Left cardiac atrium (tissue), 4 donors: ENCODE measurements at regions not wholly inside any gene's neighbourhood (a gene's known extent, or its start where the extent isn't known, plus 50 kb on each side); places are given as distances from the start of the nearest gene placed in this dataset.

Source experiments
- ATAC-seq, 2 donors: fragments of 200-7000 bp; cut with Tn5 transposase; one replicate each; pipeline ENCODE4 v1.9.1; 2020; ENCODE audit warnings: mild to moderate bottlenecking in 2 of 2, moderate library complexity in 2 of 2
- DNase-seq: peaks from one replicate; pipeline ENCODE4 v3.0.0-alpha.2; 2020
- intact Hi-C, 2 donors: fragments of 100-400 bp; cut with DNase I; formaldehyde crosslinking; loops; one replicate each; pipeline versions ENCODE4 v1.14.1 to v1.15.1; 2022 to 2023
- donor health status: DM: no; HTN: yes; CAD: no.
- donor health status: DM: no; HTN: yes; CAD: no; lungs with severe emphysema.
- donor health status: DM: yes; HTN: yes; CAD: no.
- donor health status: Dilated cardiomyopathy.

GRCh38 chr14:100955201-100955600, 51.7 kb upstream of the RTL1 start:
- intact Hi-C loops: no loop called here
- DNase-seq: no peak
- no peak for ATAC-seq

- intact Hi-C loops: no loop called here
- DNase-seq (no peak), ATAC-seq (no peak)
Observed at GRCh38 chr14:100962494-100962893, 59.0 kb upstream of the RTL1 start.

- no peak for ATAC-seq
Observed at GRCh38 chr14:100965296-100965695, 61.8 kb upstream of the RTL1 start.

GRCh38 chr14:100967178-100967577, 63.7 kb upstream of the RTL1 start:
- ATAC-seq (no peak), DNase-seq (no peak)
- intact Hi-C loops: no loop called here

More at GRCh38 chr14:100965296-100965695, 61.8 kb upstream of the RTL1 start:
- intact Hi-C loops: no loop called here
- DNase-seq: no peak

- ATAC-seq (no peak), DNase-seq (no peak)
- intact Hi-C loops: no loop called here
Observed at GRCh38 chr14:100967930-100968329, 64.4 kb upstream of the RTL1 start.

GRCh38 chr14:100972118-100972897, 68.8 kb upstream of the RTL1 start:
- ATAC-seq: no peak
- no peak for DNase-seq
- intact Hi-C loops: no loop called here

GRCh38 chr14:100975671-100976070, 72.1 kb upstream of the RTL1 start:
- ATAC-seq: no peak
- DNase-seq: no peak
- intact Hi-C loops: no loop called here

GRCh38 chr14:100979079-100979478, 75.6 kb upstream of the RTL1 start:
- no peak for DNase-seq
- intact Hi-C loops: no loop called here
- no peak for ATAC-seq

- intact Hi-C loops: no loop called here
- ATAC-seq: no peak
Observed at GRCh38 chr14:100979780-100980179, 76.3 kb upstream of the RTL1 start.

GRCh38 chr14:100980823-100981222, 77.3 kb upstream of the RTL1 start:
- ATAC-seq (no peak), DNase-seq (no peak)
- intact Hi-C loops: no loop called here

More at GRCh38 chr14:100979780-100980179, 76.3 kb upstream of the RTL1 start:
- no peak for DNase-seq

GRCh38 chr14:100981809-100982208, 78.3 kb upstream of the RTL1 start:
- DNase-seq (no peak), ATAC-seq (no peak)
- intact Hi-C loops: no loop called here

- intact Hi-C loops: no loop called here
- no peak for ATAC-seq
- no peak for DNase-seq
Observed at GRCh38 chr14:100982353-100982752, 78.8 kb upstream of the RTL1 start.

- ATAC-seq: no peak
- intact Hi-C loops: no loop called here
- DNase-seq: no peak
Observed at GRCh38 chr14:100982762-100983161, 79.2 kb upstream of the RTL1 start.

GRCh38 chr14:100983710-100984109, 80.2 kb upstream of the RTL1 start:
- intact Hi-C loops: no loop called here
- ATAC-seq (no peak), DNase-seq (no peak)

- DNase-seq (no peak), ATAC-seq (no peak)
- intact Hi-C loops: no loop called here
Observed at GRCh38 chr14:100988011-100988410, 84.5 kb upstream of the RTL1 start.

- no peak for ATAC-seq
- intact Hi-C loops: no loop called here
- DNase-seq: no peak
Observed at GRCh38 chr14:100988411-100988900, 84.9 kb upstream of the RTL1 start.

GRCh38 chr14:100988956-100989355, 85.4 kb upstream of the RTL1 start:
- intact Hi-C loops: no loop called here
- DNase-seq (no peak), ATAC-seq (no peak)

GRCh38 chr14:100989924-100990323, 86.4 kb upstream of the RTL1 start:
- DNase-seq (no peak), ATAC-seq (no peak)
- intact Hi-C loops: no loop called here

- ATAC-seq (no peak), DNase-seq (no peak)
- intact Hi-C loops: no loop called here
Observed at GRCh38 chr14:100994082-100994481, 90.6 kb upstream of the RTL1 start.

- no peak for ATAC-seq
- intact Hi-C loops: no loop called here
- DNase-seq: no peak
Observed at GRCh38 chr14:100994756-100995330, 91.3 kb upstream of the RTL1 start.

- intact Hi-C loops: no loop called here
- DNase-seq (no peak), ATAC-seq (no peak)
Observed at GRCh38 chr14:101000711-101001250, 97.3 kb upstream of the RTL1 start.
